GM18505 (cell line): ENCODE measurements at regions not wholly inside any gene's neighbourhood (a gene's known extent, or its start where the extent isn't known, plus 50 kb on each side); places are given as distances from the start of the nearest gene placed in this dataset.

Experiments
- ATAC-seq: cut with Tn5 transposase; IDR thresholded peaks from one replicate; pipeline ENCODE4 v1.9.1; 2021; ENCODE audit not compliant: unreplicated experiment
- POLR2A ChIP-seq: IDR thresholded peaks from 4 replicates; pipeline ENCODE4 v1.6.1; 2011; ENCODE audit warnings: borderline replicate concordance; ENCODE audit not compliant: insufficient read depth, insufficient read length; ENCODE audit errors: extremely low read depth

DNA sequence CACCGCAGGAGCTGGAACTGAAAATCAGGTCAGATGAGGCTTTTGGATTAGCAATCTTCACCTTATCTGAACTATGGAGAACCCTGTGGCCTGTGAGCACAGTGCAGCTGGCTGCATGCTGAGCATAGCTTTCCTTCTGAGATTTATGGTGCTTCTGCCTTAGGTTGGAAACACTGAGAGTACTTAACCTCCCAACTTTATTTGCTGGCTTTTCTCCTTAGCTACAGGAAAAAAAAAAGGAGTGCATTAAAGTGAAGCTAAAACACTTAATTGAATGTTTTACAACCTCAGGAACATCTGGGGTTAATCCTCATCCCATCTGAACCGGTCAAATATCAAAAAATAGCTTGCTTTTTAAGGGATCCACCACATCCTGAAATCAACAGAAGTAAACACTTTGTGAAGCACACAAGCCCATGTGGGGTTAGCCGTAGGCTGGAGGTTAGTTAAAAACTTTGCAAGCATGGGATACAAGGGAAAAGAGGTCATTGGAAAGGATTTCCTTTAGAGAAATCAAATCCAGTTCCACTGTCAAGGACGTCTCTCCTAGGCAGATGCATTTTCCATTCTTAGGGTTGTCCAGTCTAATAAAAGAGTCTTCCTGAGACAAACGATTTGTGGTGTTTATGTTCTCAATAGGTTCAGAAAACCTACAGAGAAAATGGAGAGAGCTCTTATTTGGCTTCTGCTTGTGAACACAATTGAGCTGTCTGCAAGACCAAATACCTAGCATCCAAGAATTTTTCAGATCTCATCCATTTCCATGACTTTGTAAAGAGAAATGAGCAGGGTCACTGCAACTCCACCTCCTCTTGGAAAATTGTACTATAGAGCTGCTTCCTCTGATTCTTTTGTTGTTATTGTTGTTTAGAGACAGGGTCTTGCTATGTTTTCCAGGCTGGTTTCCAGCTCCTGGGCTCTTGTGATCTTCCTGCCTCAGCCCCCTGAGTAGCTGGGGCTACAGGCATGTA lies 470.4 kb upstream of the IGFBP3 start:
- ATAC-seq = no peak
- TF ChIP-seq POLR2A = no peak

DNA sequence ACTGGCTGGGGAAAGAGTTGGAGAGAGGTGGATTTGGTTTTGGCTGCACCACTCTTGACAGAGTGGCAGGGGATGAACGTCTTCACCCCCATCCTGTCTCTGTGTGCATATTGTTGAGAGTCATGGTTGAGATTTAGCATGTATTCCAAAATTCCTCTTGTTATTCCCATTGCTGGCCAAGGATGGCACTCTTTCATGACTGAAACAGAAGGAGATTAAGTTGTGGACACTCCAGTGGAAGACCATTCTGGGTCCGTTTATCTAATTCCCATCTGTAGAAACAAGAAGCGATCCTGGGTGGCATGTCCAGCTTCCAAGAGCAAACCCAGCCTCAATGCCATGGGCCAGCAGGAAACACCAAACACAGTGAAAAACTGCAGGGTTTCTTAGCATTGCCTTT lies 469.0 kb upstream of the IGFBP3 start:
- no peak for TF ChIP-seq POLR2A
- no peak for ATAC-seq

DNA sequence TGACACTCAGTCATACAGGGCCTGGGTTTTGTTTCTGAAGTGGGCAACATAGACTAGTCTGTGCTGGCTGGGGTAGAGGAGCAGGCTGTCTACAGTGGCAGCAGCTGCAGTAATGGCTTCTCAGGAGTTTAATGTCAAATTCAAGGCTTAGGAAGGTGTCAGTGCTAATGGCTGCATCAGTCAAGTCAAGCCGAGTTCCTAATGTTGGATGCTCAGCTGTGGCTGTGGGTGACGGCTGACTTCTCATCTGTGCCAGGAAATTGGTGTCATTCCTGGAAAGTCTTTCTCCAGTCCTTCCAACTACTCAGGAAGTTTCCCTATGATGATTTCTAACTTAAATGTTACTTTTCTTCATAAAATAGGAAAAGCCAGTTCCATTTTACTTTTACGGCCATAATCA lies 468.1 kb upstream of the IGFBP3 start:
- no peak for ATAC-seq
- no peak for TF ChIP-seq POLR2A

DNA sequence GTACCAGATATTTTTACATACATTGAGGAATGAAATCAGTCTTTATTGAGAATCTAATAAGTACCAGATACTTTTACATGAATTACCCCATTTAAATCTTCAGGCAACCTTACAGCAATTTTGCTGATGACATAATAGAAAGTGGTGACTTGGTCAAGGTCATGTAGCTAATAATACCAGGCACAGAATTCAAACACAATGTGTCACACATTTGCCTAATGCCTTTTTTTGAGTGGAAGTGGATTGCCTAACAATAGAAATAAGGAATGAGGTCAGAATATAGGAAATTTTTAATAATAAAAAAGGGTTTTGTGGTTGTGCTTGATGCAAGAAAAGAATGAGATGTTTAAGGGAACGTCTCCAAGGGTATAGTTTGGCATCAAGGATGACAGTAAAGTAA lies 466.6 kb upstream of the IGFBP3 start:
- no peak for TF ChIP-seq POLR2A
- ATAC-seq = no peak

DNA sequence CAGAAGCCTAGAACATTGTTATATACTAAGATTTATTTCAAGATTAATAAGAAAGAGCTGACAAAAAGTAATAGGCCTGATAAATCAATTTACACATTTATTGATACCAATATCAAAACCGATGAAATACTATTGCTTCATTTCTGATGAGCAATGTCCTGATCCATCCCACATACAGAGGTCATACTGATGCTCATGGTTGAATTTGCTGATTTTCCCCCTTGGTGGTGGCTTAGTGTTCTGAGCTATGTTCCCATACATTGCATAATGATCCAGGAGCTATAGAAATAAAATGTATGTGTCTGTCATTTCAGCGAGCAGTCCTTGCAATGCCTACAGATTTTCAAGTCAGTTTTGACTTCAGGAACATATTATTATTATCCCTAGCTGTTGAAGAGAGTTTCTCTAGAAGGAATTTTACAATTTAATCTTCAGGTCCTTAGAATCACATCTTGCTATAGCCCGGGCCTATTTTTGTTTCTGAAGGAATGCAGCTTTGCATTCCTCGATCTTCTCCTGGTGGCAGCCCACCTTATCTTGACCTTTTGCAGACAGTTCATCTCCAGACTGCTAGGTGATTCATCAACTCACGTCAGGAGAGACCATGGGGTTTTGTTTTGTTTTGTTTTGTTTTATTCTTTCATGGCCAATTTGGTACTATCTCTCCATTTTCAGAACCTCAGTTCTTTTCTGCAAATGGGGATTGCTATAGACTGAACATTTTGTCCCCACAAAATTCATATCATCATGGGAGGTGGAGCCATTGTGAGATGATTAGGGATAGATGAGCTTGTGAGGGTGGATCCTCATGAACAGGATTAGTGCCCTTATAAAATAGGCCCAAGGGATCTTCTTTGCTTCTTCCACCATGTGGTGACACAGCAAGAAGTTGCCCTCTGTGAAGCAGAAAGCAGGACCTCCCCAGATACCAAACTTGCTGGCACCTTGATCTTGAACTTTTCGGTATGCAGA lies 465.6 kb upstream of the IGFBP3 start:
- TF ChIP-seq POLR2A = no peak
- no peak for ATAC-seq

DNA sequence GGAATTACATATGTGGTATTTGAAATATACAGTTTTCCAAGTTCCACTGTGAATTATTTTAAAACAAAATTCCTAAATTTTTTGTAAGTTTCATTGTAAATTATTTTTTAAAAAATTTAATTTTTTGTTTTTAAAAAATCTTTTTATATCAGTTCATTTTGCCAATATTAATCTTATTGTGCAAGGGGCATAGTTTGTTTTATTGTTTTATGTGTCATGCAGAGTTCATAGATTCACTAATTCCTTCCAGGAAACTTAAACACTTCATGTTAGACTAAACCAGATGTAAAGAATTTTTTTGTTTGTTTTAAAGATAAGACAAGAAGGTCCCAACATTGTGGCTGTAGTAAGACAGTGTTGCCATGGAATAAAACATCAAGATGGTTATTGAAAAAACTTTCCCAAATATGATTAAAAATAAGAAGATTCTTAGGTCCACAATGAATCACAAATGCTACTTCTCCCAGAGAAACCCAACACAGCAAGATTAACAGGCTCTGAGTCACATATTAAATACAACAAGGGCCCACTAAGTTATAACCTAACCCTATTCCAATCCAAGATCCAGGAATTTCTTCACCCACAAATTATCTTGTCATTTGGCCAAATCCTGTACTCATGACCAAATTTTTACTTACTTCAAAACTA lies 464.7 kb upstream of the IGFBP3 start:
- no peak for ATAC-seq
- no peak for TF ChIP-seq POLR2A

DNA sequence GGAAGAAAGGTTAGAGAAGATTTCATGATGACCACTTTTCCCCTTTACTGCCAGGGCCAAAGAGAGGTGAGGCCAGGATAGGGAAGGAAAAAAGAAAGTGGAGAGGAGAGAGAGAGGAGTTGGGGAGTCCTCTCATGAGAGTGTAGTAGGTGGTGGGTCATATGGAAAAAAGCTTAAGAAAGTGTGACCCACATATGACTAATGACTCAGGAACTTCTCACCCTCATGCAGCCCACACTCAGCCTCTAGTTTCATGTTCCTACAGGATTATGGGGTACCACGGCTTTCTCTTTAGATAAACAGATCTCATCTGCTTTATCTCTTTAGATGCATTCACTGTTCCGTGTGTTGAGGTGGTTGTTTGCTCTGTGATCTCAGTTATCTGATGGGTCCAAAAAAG lies 462.5 kb upstream of the IGFBP3 start:
- TF ChIP-seq POLR2A = no peak
- ATAC-seq = no peak

DNA sequence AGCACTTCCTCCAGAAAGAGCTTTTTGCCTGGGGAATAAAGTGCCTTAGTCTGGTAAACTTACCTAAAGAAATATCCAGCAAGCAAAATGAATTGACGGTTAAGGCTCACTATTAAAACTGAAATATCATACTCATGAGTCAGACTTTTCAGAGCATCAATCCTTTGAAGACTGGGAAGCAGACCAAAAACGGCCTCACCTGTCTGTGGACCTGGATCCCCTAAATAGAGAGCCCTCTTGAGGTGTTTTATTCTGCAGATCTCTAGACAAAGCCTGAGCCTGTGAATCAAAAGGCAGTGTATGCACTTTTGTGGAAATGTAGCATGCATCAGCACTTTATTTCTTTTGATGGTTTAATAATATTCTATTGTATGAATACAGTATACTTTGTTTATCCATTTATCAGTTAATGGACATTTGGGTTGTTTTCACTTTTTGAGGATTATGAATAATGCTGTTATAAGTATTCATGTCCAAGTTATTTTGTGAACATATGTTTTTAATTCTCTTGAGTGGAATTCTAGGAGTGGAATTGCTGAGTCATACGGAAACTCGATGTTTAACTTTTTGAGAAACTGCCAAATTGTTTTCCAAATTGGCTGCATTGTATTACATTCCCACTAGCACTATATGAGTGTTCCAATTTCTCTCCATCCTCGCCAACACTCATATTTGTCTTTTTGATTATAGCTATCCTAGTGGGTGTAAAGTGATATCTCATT lies 449.0 kb upstream of the IGFBP3 start:
- no peak for ATAC-seq
- TF ChIP-seq POLR2A = no peak

DNA sequence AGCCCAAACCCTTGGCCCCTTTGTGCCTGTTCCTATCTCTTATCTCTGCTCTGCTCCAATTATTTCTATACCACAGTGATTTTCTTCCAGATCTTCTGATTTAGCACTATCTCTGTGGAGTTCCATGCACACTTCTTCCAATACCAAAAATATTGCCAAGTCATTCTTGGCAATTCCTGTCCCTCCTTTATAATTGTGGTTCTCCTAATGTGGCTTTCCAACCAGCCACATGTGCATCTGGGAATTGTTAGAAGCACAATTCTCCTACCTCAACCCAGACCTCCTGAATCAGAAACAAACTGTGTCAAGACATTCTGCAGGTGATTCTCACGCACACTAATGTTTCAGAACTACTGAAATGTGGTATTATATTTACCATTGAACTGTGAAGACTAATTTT lies 447.8 kb upstream of the IGFBP3 start:
- ATAC-seq = no peak
- no peak for TF ChIP-seq POLR2A

DNA sequence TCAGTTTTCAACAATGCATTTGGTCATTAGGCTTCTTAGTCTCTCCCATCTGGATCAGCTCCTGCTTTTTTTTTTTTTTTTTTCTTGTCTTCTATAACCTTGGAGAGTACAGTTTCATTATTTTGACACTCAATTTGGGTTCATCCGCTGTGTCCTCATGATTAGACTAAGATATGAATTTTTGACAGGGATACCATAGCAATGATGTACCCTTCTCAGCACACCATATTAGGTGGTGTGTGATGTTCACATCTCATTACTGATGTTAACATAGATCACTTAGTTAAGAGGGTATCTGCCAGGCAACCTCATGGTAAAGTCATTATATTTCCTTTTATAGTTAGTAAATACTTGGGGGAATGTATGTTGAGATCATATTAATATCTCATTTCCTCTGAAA lies 445.5 kb upstream of the IGFBP3 start:
- ATAC-seq = no peak
- no peak for TF ChIP-seq POLR2A

DNA sequence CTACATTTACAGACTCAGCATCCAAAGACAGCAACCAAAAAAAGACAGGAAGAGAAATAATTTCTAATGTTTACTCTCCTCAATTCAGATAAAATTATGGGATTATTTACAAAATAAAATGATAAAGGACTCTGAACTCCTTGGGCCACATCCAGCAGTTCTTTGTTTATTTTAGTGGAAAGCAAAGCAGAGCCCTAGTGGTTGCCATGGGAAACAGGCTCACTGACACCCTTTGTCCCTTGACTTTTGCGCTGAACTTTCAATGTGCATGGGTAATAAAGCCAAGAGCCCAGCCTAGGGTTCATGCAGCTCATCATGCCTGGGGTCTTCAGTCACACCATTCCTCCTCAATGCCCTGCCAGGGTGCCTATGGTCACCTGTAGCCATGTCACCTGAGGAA lies 442.6 kb upstream of the IGFBP3 start:
- ATAC-seq = no peak
- no peak for TF ChIP-seq POLR2A

DNA sequence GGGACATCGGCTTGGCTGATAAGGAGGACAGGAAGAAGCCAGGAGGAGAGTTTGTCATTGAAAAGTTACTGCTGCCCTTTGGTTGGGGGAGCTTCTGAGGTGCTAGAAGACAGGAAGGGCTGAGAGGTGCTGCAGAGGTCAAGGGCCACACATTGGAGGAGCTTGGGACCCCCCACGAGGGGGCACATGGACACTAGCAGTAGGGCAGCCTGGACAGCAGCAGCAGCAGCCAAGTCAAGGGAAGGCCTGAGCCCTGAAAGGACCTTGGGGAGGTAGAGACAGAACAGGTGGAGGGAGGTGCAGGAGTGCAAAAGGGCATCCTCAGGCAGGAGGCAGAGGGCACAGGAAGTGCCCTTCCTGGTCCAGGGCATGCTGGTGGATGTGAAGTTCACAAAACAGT lies 439.7 kb upstream of the IGFBP3 start:
- no peak for ATAC-seq
- no peak for TF ChIP-seq POLR2A
